ENCODE measurements at regions not wholly inside any gene's neighbourhood (a gene's known extent, or its start where the extent isn't known, plus 50 kb on each side); places are given as distances from the start of the nearest gene placed in this dataset.
"Not testable (repeated sequence)": the region's sequence is repeated elsewhere in the genome, so short reads cannot be mapped to it uniquely, and the experiment has no call there.

DNA sequence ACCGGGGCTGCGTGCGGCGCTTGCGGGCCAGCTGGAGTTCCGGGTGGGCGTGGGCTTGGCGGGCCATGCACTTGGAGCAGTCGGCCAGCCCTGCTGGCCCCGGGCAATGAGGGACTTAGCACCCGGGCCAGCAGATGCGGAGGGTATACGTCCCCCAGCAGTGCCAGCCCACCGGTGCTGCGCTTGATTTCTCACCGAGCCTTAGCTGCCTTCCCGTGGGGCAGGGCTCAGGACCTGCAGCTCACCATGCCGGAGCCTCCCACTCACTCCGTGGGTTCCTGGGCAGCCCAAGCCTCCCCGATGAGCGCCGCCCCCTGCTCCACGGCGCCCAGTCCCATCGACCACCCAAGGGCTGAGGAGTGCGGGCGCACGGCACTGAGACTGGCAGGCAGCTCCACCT, 51.4 kb upstream of the INPP4B start:
- H3K36me3 ChIP-seq (replicated peaks in 1 of 2; ENCODE audit: insufficient read depth in 1 of 2, low read depth in 2 of 2); H3K27me3 ChIP-seq; H3K4me3 ChIP-seq; ATAC-seq; H3K9me3 ChIP-seq; intact Hi-C loops (cut with DNase I); H3K27ac ChIP-seq; H3K4me1 ChIP-seq; DNase-seq: not testable (repeated sequence)
- WGBS, 2 donors = 85% methylated on average over 18 of the region's 28 CpGs; no CpG with 5 or more reads in 1 of the 2 donors

DNA sequence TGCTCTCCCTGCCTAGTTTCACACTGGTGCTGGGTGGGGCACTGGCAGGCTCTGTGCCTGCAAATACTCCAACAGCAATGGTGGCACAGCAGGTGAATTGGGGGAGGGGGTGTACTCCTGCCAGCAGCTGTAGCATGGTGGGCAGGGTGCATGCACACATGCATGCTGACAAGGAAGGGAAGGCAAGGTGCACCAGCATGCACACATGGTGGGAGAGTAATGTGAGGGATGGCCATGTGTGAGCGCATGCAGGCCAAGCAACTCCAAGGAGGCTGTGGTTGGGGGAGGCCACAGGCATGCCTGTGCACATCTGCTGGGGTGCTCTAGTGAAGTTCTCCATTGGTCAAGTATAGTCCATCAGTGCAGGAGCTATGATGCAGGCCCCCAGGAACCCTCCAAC, 54.5 kb upstream of the INPP4B start:
- Histone ChIP-seq H3K36me3 (replicated peaks in 1 of 2; ENCODE audit: insufficient read depth in 1 of 2, low read depth in 2 of 2) (no peaks in the 10 kb centered on the region), H3K4me1 (no peaks in the 10 kb centered on the region), H3K27me3 (no peaks in the 10 kb centered on the region), H3K4me3 (no peak overlapping the region), H3K27ac (no peak overlapping the region), H3K9me3 (no peaks in the 10 kb centered on the region)
- no peak for ATAC-seq
- TF ChIP-seq, protein P1, sequence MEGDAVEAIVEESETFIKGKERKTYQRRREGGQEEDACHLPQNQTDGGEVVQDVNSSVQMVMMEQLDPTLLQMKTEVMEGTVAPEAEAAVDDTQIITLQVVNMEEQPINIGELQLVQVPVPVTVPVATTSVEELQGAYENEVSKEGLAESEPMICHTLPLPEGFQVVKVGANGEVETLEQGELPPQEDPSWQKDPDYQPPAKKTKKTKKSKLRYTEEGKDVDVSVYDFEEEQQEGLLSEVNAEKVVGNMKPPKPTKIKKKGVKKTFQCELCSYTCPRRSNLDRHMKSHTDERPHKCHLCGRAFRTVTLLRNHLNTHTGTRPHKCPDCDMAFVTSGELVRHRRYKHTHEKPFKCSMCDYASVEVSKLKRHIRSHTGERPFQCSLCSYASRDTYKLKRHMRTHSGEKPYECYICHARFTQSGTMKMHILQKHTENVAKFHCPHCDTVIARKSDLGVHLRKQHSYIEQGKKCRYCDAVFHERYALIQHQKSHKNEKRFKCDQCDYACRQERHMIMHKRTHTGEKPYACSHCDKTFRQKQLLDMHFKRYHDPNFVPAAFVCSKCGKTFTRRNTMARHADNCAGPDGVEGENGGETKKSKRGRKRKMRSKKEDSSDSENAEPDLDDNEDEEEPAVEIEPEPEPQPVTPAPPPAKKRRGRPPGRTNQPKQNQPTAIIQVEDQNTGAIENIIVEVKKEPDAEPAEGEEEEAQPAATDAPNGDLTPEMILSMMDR (IDR thresholded peaks at IDR 0.05) = no peak
- TF ChIP-seq POLR2A (IDR thresholded peaks at IDR 0.05) = no peak
- 100% methylated on average over 1 of the region's 1 CpG for WGBS, 2 donors
- no peak for DNase-seq
- intact Hi-C loops (cut with DNase I) = no loop called here

DNA sequence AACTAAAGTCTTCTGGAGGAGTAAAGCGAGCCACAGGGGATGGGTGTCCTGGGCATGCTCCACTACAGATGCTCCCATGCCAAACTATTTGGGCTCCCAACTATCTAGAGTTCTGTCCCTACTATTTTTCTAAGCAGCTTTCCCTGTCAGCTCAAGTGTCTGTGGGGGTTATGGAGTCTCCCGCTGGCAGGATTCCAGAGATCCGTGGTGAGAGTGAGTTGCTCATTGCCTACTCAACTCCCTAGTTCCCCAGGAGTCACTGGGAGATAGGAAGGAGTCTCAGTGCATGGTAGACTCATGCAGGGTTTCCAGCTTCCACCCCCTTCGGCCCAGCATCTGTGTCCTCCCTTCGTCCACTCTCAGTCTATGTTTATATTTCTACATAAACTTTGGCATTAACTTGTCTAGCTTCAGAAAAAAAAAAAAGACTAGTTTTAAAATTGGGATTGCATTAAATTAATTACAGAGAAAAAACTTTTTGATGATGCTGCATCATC, 55.1 kb upstream of the INPP4B start:
- intact Hi-C loops (cut with DNase I) = no loop called here
- WGBS, 2 donors = 62 to 78% methylated on average over 5 of the region's 5 CpGs
- TF ChIP-seq, protein P1 (IDR thresholded peaks at IDR 0.05) = no peak
- no peak for TF ChIP-seq POLR2A (IDR thresholded peaks at IDR 0.05)
- Histone ChIP-seq H3K27ac (no peak overlapping the region), H3K36me3 (replicated peaks in 1 of 2; ENCODE audit: insufficient read depth in 1 of 2, low read depth in 2 of 2) (no peaks in the 10 kb centered on the region), H3K4me3 (no peak overlapping the region), H3K4me1 (no peaks in the 10 kb centered on the region), H3K27me3 (no peaks in the 10 kb centered on the region), H3K9me3 (no peaks in the 10 kb centered on the region)
- DNase-seq (no peak), ATAC-seq (no peak)

DNA sequence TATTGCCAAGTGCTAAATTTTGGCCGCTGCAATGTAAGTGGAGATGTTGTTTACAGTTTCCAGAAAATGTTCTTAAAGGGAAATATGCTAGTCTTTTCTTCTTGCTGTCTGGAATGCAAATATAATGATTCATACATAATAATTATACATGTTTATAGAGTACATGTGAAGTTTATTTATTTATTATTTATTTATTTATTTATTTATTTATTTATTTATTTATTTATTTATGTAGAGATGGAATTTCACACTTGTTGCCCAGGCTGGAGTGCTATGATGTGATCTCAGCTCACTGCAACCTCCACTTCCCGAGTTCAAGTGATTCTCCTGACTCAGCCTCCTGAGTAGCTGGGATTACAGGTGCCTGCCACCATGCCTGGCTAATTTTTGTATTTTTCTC, 57.5 kb upstream of the INPP4B start:
- H3K9me3 ChIP-seq; H3K36me3 ChIP-seq (replicated peaks in 1 of 2; ENCODE audit: insufficient read depth in 1 of 2, low read depth in 2 of 2); DNase-seq; intact Hi-C loops (cut with DNase I); ATAC-seq; H3K4me1 ChIP-seq; H3K4me3 ChIP-seq; H3K27ac ChIP-seq; H3K27me3 ChIP-seq: not testable (repeated sequence)
- 73 to 83% methylated on average over 2 of the region's 2 CpGs for WGBS, 2 donors

DNA sequence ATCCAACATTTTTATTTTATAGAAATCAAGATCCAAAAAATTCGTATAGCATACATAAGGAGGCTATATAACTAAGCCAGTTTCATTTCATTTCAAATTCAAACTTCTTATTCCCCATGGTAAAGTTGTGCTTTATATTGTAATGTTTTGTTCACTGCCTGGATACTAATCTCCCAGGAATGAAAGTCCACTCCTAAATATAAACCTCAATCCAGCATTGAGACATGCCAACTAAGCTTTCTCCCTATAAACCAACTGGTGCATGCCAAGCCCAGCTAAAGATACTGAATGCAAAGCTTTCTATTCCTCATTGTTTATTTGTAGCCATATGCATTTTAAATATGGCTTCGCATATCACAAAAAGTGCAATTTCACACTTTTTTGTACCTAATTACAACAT, 63.8 kb upstream of the INPP4B start:
- H3K4me1 ChIP-seq = no peaks in the 10 kb centered on the region
- no peak for TF ChIP-seq POLR2A (IDR thresholded peaks at IDR 0.05)
- TF ChIP-seq, protein P1 (IDR thresholded peaks at IDR 0.05) = no peak
- ATAC-seq (no peak), DNase-seq (no peak)
- WGBS, 2 donors = 69 to 75% methylated on average over 2 of the region's 2 CpGs
- intact Hi-C loops (cut with DNase I) = no loop called here
- H3K9me3 ChIP-seq = no peaks in the 10 kb centered on the region
- no peak overlapping the region for H3K4me3 ChIP-seq
- H3K36me3 ChIP-seq (replicated peaks in 1 of 2; ENCODE audit: insufficient read depth in 1 of 2, low read depth in 2 of 2) = no peaks in the 10 kb centered on the region
- no peaks in the 10 kb centered on the region for H3K27me3 ChIP-seq
- no peak overlapping the region for H3K27ac ChIP-seq

DNA sequence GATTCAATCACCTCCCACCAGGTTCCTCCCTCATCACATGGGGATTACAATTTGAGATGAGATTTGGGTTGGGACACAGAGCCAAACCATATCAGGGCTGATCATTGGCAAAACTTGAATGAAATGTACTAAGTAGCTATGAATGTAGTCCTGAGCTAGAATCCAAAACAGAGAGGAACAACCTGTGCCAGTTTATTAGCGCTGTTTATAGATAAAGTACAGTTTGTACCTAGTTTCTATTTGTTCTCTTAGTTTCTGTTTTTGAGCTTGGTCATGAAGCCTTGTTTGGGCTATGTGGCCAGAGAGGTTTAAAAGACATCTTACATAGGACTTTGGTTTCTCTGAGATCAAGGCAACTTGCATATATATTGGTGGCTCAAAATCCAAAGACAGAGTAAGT, 66.9 kb upstream of the INPP4B start:
- no peaks in the 10 kb centered on the region for H3K36me3 ChIP-seq (replicated peaks in 1 of 2; ENCODE audit: insufficient read depth in 1 of 2, low read depth in 2 of 2)
- WGBS, 2 donors = 83 to 88% methylated on average over 1 of the region's 1 CpG
- no peak overlapping the region for H3K4me3 ChIP-seq
- H3K27me3 ChIP-seq = no peaks in the 10 kb centered on the region
- DNase-seq = no peak
- H3K9me3 ChIP-seq = no peaks in the 10 kb centered on the region
- H3K27ac ChIP-seq = no peak overlapping the region
- no peak for ATAC-seq
- TF ChIP-seq, protein P1 (IDR thresholded peaks at IDR 0.05) = no peak
- TF ChIP-seq POLR2A (IDR thresholded peaks at IDR 0.05) = no peak
- no peaks in the 10 kb centered on the region for H3K4me1 ChIP-seq
- intact Hi-C loops (cut with DNase I) = no loop called here

Measured in body of pancreas (tissue), 4 donors.